ENCODE measurements at regions not wholly inside any gene's neighbourhood (a gene's known extent, or its start where the extent isn't known, plus 50 kb on each side); places are given as distances from the start of the nearest gene placed in this dataset.

GRCh38 chr3:95459706-95460105 lies 1354.7 kb upstream of the EPHA6 start:
- H3K4me3 ChIP-seq (ENCODE audit: low read depth, low read length), result no peak overlapping the region
- no peak for TF ChIP-seq CTCF (IDR thresholded peaks at IDR 0.05; ENCODE audit: borderline replicate concordance, insufficient read depth, low read depth, low read length)

- TF ChIP-seq CTCF (IDR thresholded peaks at IDR 0.05; ENCODE audit: borderline replicate concordance, insufficient read depth, low read depth, low read length), result no peak
- H3K4me3 ChIP-seq (ENCODE audit: low read depth, low read length), result no peak overlapping the region
These were observed 1354.1 kb upstream of the EPHA6 start for GRCh38 chr3:95460274-95460673.

- H3K4me3 ChIP-seq (ENCODE audit: low read depth, low read length), result no peak overlapping the region
- no peak for TF ChIP-seq CTCF (IDR thresholded peaks at IDR 0.05; ENCODE audit: borderline replicate concordance, insufficient read depth, low read depth, low read length)
These were observed 1352.2 kb upstream of the EPHA6 start for GRCh38 chr3:95462161-95462560.

GRCh38 chr3:95464346-95464745 lies 1350.0 kb upstream of the EPHA6 start:
- no peak overlapping the region for H3K4me3 ChIP-seq (ENCODE audit: low read depth, low read length)
- TF ChIP-seq CTCF (IDR thresholded peaks at IDR 0.05; ENCODE audit: borderline replicate concordance, insufficient read depth, low read depth, low read length), result no peak

- TF ChIP-seq CTCF (IDR thresholded peaks at IDR 0.05; ENCODE audit: borderline replicate concordance, insufficient read depth, low read depth, low read length), result no peak
These were observed 1346.1 kb upstream of the EPHA6 start for GRCh38 chr3:95468331-95468730.

GRCh38 chr3:95474338-95474737 lies 1340.1 kb upstream of the EPHA6 start:
- no peak overlapping the region for H3K4me3 ChIP-seq (ENCODE audit: low read depth, low read length)
- no peak for TF ChIP-seq CTCF (IDR thresholded peaks at IDR 0.05; ENCODE audit: borderline replicate concordance, insufficient read depth, low read depth, low read length)

More at GRCh38 chr3:95468331-95468730, 1346.1 kb upstream of the EPHA6 start:
- no peak overlapping the region for H3K4me3 ChIP-seq (ENCODE audit: low read depth, low read length)

- TF ChIP-seq CTCF (IDR thresholded peaks at IDR 0.05; ENCODE audit: borderline replicate concordance, insufficient read depth, low read depth, low read length), result no peak
- no peak overlapping the region for H3K4me3 ChIP-seq (ENCODE audit: low read depth, low read length)
These were observed 1337.9 kb upstream of the EPHA6 start for GRCh38 chr3:95476534-95476933.

Measured in GM12875 (cell line).